Mesenchymal stem cell (in vitro differentiated cells and primary cell): ENCODE measurements at regions not wholly inside any gene's neighbourhood (a gene's known extent, or its start where the extent isn't known, plus 50 kb on each side); places are given as distances from the start of the nearest gene placed in this dataset.
"Not testable (repeated sequence)": the region's sequence is repeated elsewhere in the genome, so short reads cannot be mapped to it uniquely, and the experiment has no call there.

Source experiments
- DNase-seq: peaks from one replicate; pipeline ENCODE4 v3.0.0-alpha.2; 2013
- H2AFZ ChIP-seq: one replicate; pipeline ENCODE4 v1.6.1; 2013; ENCODE audit warnings: low read depth, mild to moderate bottlenecking, control low read depth, inconsistent platforms, low read length, moderate library complexity
- H2AK5ac ChIP-seq: 2 replicates; pipeline ENCODE4 v1.6.1; 2013; ENCODE audit warnings: low read length, moderate library complexity, mild to moderate bottlenecking, inconsistent platforms; ENCODE audit not compliant: severe bottlenecking
- H2BK120ac ChIP-seq: one replicate; pipeline ENCODE4 v1.6.1; 2013; ENCODE audit warnings: low read depth, mild to moderate bottlenecking, inconsistent platforms, low read length, moderate library complexity
- H2BK12ac ChIP-seq, 2 experiments: one replicate each; pipeline ENCODE4 v1.6.1; 2013; ENCODE audit warnings: inconsistent platforms in 2 of 2, low read length in 2 of 2, mild to moderate bottlenecking in 2 of 2, moderate library complexity in 2 of 2, control low read depth in 1 of 2
- H2BK15ac ChIP-seq: one replicate; pipeline ENCODE4 v1.6.1; 2013; ENCODE audit warnings: mild to moderate bottlenecking, low read depth, inconsistent platforms; ENCODE audit not compliant: poor library complexity, severe bottlenecking
- H2BK5ac ChIP-seq: 2 replicates; pipeline ENCODE4 v1.6.1; 2013; ENCODE audit warnings: low read depth, mild to moderate bottlenecking, low read length, control low read depth, inconsistent platforms; ENCODE audit not compliant: poor library complexity, severe bottlenecking
- H3K14ac ChIP-seq, 2 experiments: one replicate each; pipeline ENCODE4 v1.6.1; 2013; ENCODE audit warnings: inconsistent platforms in 2 of 2, low read length in 2 of 2, control low read depth in 1 of 2, mild to moderate bottlenecking in 1 of 2, moderate library complexity in 1 of 2
- H3K18ac ChIP-seq, 2 experiments: one replicate each; pipeline ENCODE4 v1.6.1; 2013; ENCODE audit warnings: inconsistent platforms in 2 of 2, low read length in 2 of 2, control low read depth in 1 of 2, low read depth in 1 of 2, mild to moderate bottlenecking in 1 of 2
- H3K23ac ChIP-seq, 2 experiments: one replicate each; pipeline ENCODE4 v1.6.1; 2013; ENCODE audit warnings: inconsistent platforms in 2 of 2, low read length in 2 of 2, mild to moderate bottlenecking in 2 of 2, moderate library complexity in 2 of 2, control low read depth in 1 of 2
- H3K27ac ChIP-seq: 2 replicates; pipeline ENCODE4 v1.5.1; 2013; ENCODE audit warnings: mild to moderate bottlenecking, moderate library complexity, low read length, control low read depth, inconsistent platforms; ENCODE audit not compliant: poor library complexity, severe bottlenecking
- H3K27me3 ChIP-seq, 2 experiments: 2 replicates each; pipeline versions ENCODE4 v1.6.1 to v1.7.0; 2013; ENCODE audit warnings: low read length in 2 of 2, mild to moderate bottlenecking in 2 of 2, moderate library complexity in 2 of 2, control low read depth in 1 of 2, inconsistent platforms in 1 of 2; ENCODE audit not compliant: control insufficient read depth in 1 of 2, insufficient read depth in 1 of 2
- H3K36me3 ChIP-seq, 2 experiments: 2 replicates each; pipeline versions ENCODE4 v1.6.1 to v1.7.0; 2013; ENCODE audit warnings: low read length in 2 of 2, control low read depth in 1 of 2, inconsistent platforms in 1 of 2, low read depth in 1 of 2, mild to moderate bottlenecking in 1 of 2; ENCODE audit not compliant: insufficient read depth in 2 of 2, control insufficient read depth in 1 of 2
- H3K4ac ChIP-seq, 2 experiments: one replicate each; pipeline ENCODE4 v1.6.1; 2013; ENCODE audit warnings: inconsistent platforms in 2 of 2, low read length in 2 of 2, mild to moderate bottlenecking in 2 of 2, moderate library complexity in 2 of 2, control low read depth in 1 of 2, low read depth in 1 of 2
- H3K4me1 ChIP-seq: 2 replicates; pipeline ENCODE4 v1.6.1; 2013; ENCODE audit warnings: low read depth, low read length, control low read depth; ENCODE audit not compliant: control insufficient read depth, insufficient read depth
- H3K4me2 ChIP-seq: 2 replicates; pipeline ENCODE4 v1.6.1; 2013; ENCODE audit warnings: low read length, mild to moderate bottlenecking, inconsistent platforms; ENCODE audit not compliant: poor library complexity, severe bottlenecking
- H3K4me3 ChIP-seq, 2 experiments: 2 replicates each; pipeline versions ENCODE4 v1.5.1 to v1.7.0; 2013; ENCODE audit warnings: low read length in 2 of 2, mild to moderate bottlenecking in 2 of 2, control low read depth in 1 of 2, low read depth in 1 of 2; ENCODE audit not compliant: insufficient read depth in 1 of 2
- H3K79me1 ChIP-seq: replicated peaks from 2 replicates; pipeline ENCODE4 v1.6.1; 2013; ENCODE audit warnings: mild to moderate bottlenecking, control low read depth, low read length, inconsistent platforms; ENCODE audit not compliant: poor library complexity, severe bottlenecking
- H3K9ac ChIP-seq: 2 replicates; pipeline ENCODE4 v1.7.0; 2013; ENCODE audit warnings: mild to moderate bottlenecking, low read length, moderate library complexity
- H3K9me3 ChIP-seq: 2 replicates; pipeline ENCODE4 v1.7.0; 2013; ENCODE audit warnings: mild to moderate bottlenecking, low read length; ENCODE audit not compliant: control insufficient read depth
- H4K8ac ChIP-seq: one replicate; pipeline ENCODE4 v1.6.1; 2013; ENCODE audit warnings: inconsistent platforms, mild to moderate bottlenecking, low read length, moderate library complexity
- H4K91ac ChIP-seq: one replicate; pipeline ENCODE4 v1.6.1; 2013; ENCODE audit warnings: mild to moderate bottlenecking, low read length, inconsistent platforms
- WGBS: methylation state at CpG from one replicate; pipeline ENCODE4 v1.1.7; 2013; ENCODE audit warnings: mixed read lengths; 5-methylcytosine and 5-hydroxymethylcytosine counted together

- Histone ChIP-seq H3K9ac (no peak overlapping the region), H3K4me1 (no peaks in the 10 kb centered on the region), H3K4ac (no peak overlapping the region), H2BK120ac (no peak overlapping the region), H3K27me3 (peaks cover 0 to 3% of the 10 kb centered on the region in 2 experiments), H3K36me3 (no peaks in the 10 kb centered on the region), H2AK5ac (no peak overlapping the region), H3K9me3 (no peaks in the 10 kb centered on the region), H2BK5ac (no peak overlapping the region), H4K91ac (no peak overlapping the region), H2AFZ (no peak overlapping the region), H3K4me3 (no peak overlapping the region), H2BK15ac (no peak overlapping the region), H4K8ac (no peak overlapping the region), H3K4me2 (no peak overlapping the region), H2BK12ac (peak overlapping the region in 1 of 2 experiments; percentile 78), H3K27ac (no peak overlapping the region), H3K23ac (no peak overlapping the region), H3K79me1 (no peaks in the 10 kb centered on the region), H3K18ac (no peak overlapping the region), H3K14ac (no peak overlapping the region)
- WGBS = 93% methylated on average over 4 of the region's 6 CpGs
- no peak for DNase-seq
Measured at GRCh38 chr18:34951625-34952379, 89.4 kb upstream of the MAPRE2 start.

GRCh38 chr18:34953212-34953611, 88.0 kb upstream of the MAPRE2 start:
- Histone ChIP-seq H2AK5ac (no peak overlapping the region), H3K4ac (no peak overlapping the region), H3K27me3 (peaks cover 0 to 3% of the 10 kb centered on the region in 2 experiments), H3K9ac (no peak overlapping the region), H3K79me1 (no peaks in the 10 kb centered on the region), H4K8ac (no peak overlapping the region), H2AFZ (no peak overlapping the region), H2BK15ac (no peak overlapping the region), H3K18ac (no peak overlapping the region), H3K9me3 (no peaks in the 10 kb centered on the region), H2BK120ac (no peak overlapping the region), H3K36me3 (no peaks in the 10 kb centered on the region), H3K4me2 (no peak overlapping the region), H4K91ac (no peak overlapping the region), H2BK5ac (no peak overlapping the region), H3K4me1 (no peaks in the 10 kb centered on the region), H2BK12ac (no peak overlapping the region), H3K14ac (no peak overlapping the region), H3K4me3 (no peak overlapping the region), H3K23ac (no peak overlapping the region), H3K27ac (no peak overlapping the region)
- DNase-seq = no peak
- WGBS = 100% methylated on average over 1 of the region's 2 CpGs

DNA sequence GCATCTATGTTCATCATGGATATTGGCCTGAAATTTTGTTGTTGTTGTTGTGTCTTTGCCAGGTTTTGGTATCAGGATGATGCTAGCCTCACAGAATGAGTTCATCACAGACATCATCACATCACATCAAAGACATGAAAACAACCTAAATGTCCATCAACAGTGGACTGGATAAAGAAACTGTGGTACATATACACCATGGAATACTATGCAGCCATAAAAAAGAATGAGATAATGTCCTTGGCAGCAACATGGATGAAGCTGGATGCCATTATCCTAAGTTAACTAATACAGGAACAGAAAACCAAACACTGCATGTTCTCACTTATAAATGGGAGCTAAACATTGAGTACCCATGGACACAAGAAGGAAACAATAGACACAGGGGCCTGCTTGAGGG, 85.7 kb upstream of the MAPRE2 start:
- not testable (repeated sequence) for H3K27me3 ChIP-seq, H2BK120ac ChIP-seq, H2BK12ac ChIP-seq, H3K18ac ChIP-seq, H3K9ac ChIP-seq, H3K4ac ChIP-seq, H2AFZ ChIP-seq, H4K8ac ChIP-seq, H3K4me1 ChIP-seq, H3K14ac ChIP-seq, H2BK15ac ChIP-seq, H3K79me1 ChIP-seq, H2AK5ac ChIP-seq, H3K9me3 ChIP-seq, H3K4me2 ChIP-seq, H3K27ac ChIP-seq, H3K23ac ChIP-seq, H3K4me3 ChIP-seq, H4K91ac ChIP-seq, H2BK5ac ChIP-seq, H3K36me3 ChIP-seq, DNase-seq

GRCh38 chr18:34956663-34957062, 84.5 kb upstream of the MAPRE2 start:
- Histone ChIP-seq H2BK5ac (no peak overlapping the region), H3K4ac (no peak overlapping the region), H3K23ac (no peak overlapping the region), H3K9me3 (no peaks in the 10 kb centered on the region), H3K27me3 (peaks cover 0 to 3% of the 10 kb centered on the region in 2 experiments), H3K4me1 (no peaks in the 10 kb centered on the region), H4K8ac (no peak overlapping the region), H3K14ac (no peak overlapping the region), H3K36me3 (no peaks in the 10 kb centered on the region), H3K4me3 (no peak overlapping the region), H2AFZ (no peak overlapping the region), H2BK15ac (no peak overlapping the region), H2BK120ac (no peak overlapping the region), H3K4me2 (no peak overlapping the region), H3K18ac (no peak overlapping the region), H2AK5ac (no peak overlapping the region), H3K79me1 (no peaks in the 10 kb centered on the region), H2BK12ac (no peak overlapping the region), H3K27ac (no peak overlapping the region), H4K91ac (no peak overlapping the region), H3K9ac (no peak overlapping the region)
- DNase-seq = peak; percentile 78
